ENCODE measurements at regions not wholly inside any gene's neighbourhood (a gene's known extent, or its start where the extent isn't known, plus 50 kb on each side); places are given as distances from the start of the nearest gene placed in this dataset.

DNA sequence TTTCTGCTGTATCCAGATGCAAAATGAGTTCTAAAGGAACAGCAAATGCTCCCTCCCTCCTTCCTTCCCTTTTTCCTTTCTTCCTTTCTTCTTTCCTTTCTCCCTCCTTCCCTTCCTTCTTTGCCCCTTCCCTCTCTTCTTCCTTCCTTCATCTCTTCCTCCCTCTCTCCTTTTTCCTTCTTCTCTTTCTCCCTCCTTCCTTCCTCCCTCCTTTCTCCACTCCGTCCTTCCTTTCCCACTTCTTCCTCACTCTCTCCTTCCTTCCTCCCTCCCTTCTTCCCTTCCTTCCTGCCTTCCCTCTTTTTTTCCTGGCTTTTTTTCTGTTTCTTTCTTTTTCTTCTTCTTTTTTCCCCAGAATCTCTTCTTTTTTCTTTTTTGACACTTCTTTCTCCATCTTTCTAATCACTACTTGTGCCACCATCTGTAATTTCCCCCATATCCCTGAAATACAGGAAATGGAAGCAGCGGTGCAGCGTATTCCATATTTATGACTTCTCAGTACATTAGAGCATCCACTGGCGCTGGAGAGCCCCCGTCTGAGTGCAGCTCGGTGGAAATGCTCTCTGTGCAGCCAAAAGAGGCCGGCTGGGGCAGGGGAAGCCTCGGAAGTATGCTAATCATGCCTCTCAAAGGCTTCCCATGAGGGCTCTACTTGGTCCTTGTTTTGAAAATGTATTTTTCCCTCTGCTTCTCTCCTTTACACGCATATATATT lies 275.6 kb downstream of the TSHZ3 start:
- Histone ChIP-seq H3T11ph (ENCODE audit: low read length) (no peak overlapping the region), H3K9ac (ENCODE audit: extremely low read depth, insufficient read length, low read length) (no peak overlapping the region), H2AFZ (ENCODE audit: low read length) (no peak overlapping the region), H3K4me2 (ENCODE audit: insufficient read depth, insufficient read length, low read length) (no peak overlapping the region), H3K79me2 (ENCODE audit: insufficient read depth, low read length) (no peaks in the 10 kb centered on the region), H3K9me3 (ENCODE audit: control insufficient read depth, low read depth, low read length) (no peaks in the 10 kb centered on the region), H3K56ac (ENCODE audit: insufficient read length, low read depth, low read length) (no peak overlapping the region), H4K5ac (ENCODE audit: insufficient read length, low read depth, low read length) (no peak overlapping the region), H2BK15ac (ENCODE audit: low read depth, low read length) (no peak overlapping the region), H2BK5ac (ENCODE audit: insufficient read length, low read length) (no peak overlapping the region), H3K27ac (ENCODE audit: insufficient read length, low read depth, low read length) (no peak overlapping the region), H3K4me1 (ENCODE audit: insufficient read depth, low read length) (peaks cover 7% of the 10 kb centered on the region; the same call in 1 of the 2 replicates), H3K79me1 (ENCODE audit: insufficient read depth, low read depth, low read length, poor library complexity, severe bottlenecking) (no peaks in the 10 kb centered on the region), H2BK12ac (ENCODE audit: insufficient read length, low read depth, low read length) (no peak overlapping the region), H3K23ac (ENCODE audit: insufficient read length, low read depth, low read length) (no peak overlapping the region), H3K14ac (ENCODE audit: insufficient read depth, low read length) (no peak overlapping the region), H2BK20ac (ENCODE audit: low read depth, low read length, poor library complexity, severe bottlenecking) (no peak overlapping the region), H3K4ac (ENCODE audit: low read depth, low read length) (no peak overlapping the region), H3K27me3 (ENCODE audit: insufficient read depth, low read length) (no peaks in the 10 kb centered on the region), H3K23me2 (ENCODE audit: insufficient read length, low read depth, low read length, poor library complexity, severe bottlenecking) (no peaks in the 10 kb centered on the region), H3K18ac (ENCODE audit: insufficient read length, low read depth, low read length) (no peak overlapping the region), H4K91ac (ENCODE audit: insufficient read length, low read depth, low read length) (no peak overlapping the region), H2BK120ac (ENCODE audit: low read depth, low read length, poor library complexity, severe bottlenecking) (no peak overlapping the region), H4K20me1 (ENCODE audit: control insufficient read depth, insufficient read depth, insufficient read length) (no peaks in the 10 kb centered on the region), H2AK5ac (ENCODE audit: insufficient read length, low read length) (no peak overlapping the region), H4K8ac (replicated peaks; ENCODE audit: insufficient read length, low read depth, low read length) (no peak overlapping the region)
- Mint-ChIP-seq H3K4me1 (peaks cover 26 to 41% of the 10 kb centered on the region in 2 experiments), H3K27ac (peak overlapping the region in 1 of 3 experiments; percentile 25; a peak in 1 of 7 replicates), H3K9me3 (no peaks in the 10 kb centered on the region), H3K27me3 (ENCODE audit: low read depth) (peaks cover 4% of the 10 kb centered on the region; the same call in 1 of the 2 replicates), H3K4me3 (peak overlapping the region in 1 of 2 experiments; percentile 33; a peak in 1 of 5 replicates), H3K36me3 (ENCODE audit: insufficient read depth in 1 of 3, low read depth in 3 of 3) (no peaks in the 10 kb centered on the region)
- TF ChIP-seq, protein P1, sequence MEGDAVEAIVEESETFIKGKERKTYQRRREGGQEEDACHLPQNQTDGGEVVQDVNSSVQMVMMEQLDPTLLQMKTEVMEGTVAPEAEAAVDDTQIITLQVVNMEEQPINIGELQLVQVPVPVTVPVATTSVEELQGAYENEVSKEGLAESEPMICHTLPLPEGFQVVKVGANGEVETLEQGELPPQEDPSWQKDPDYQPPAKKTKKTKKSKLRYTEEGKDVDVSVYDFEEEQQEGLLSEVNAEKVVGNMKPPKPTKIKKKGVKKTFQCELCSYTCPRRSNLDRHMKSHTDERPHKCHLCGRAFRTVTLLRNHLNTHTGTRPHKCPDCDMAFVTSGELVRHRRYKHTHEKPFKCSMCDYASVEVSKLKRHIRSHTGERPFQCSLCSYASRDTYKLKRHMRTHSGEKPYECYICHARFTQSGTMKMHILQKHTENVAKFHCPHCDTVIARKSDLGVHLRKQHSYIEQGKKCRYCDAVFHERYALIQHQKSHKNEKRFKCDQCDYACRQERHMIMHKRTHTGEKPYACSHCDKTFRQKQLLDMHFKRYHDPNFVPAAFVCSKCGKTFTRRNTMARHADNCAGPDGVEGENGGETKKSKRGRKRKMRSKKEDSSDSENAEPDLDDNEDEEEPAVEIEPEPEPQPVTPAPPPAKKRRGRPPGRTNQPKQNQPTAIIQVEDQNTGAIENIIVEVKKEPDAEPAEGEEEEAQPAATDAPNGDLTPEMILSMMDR (conservative IDR thresholded peaks at IDR 0.05), result no peak
- 100% methylated on average over 1 of the region's 9 CpGs for WGBS (ENCODE audit: extremely low coverage, insufficient read length, low lambda C conversion rate)
- no peak for DNase-seq

Data from H9 (cell line).